Adrenal gland (tissue), 9 donors: ENCODE measurements at regions not wholly inside any gene's neighbourhood (a gene's known extent, or its start where the extent isn't known, plus 50 kb on each side); places are given as distances from the start of the nearest gene placed in this dataset.

Experiments used
- DNase-seq, 7 donors: peaks; one replicate each; pipeline ENCODE4 v3.0.0-alpha.2; 2019 to 2020
- H3K27ac ChIP-seq, 5 donors: fragments of 200-600 bp; sonication (generic) in 4 of 5; 1 replicate in 3 of 5; 2 replicates in 2 of 5; pipeline versions ENCODE4 v1.5.1 to v1.8.0; 2016 to 2020; ENCODE audit warnings: mild to moderate bottlenecking in 1 of 5
- H3K27me3 ChIP-seq: fragments of 200-600 bp; 2 replicates; pipeline ENCODE4 v1.8.0; 2021
- H3K36me3 ChIP-seq, 2 donors: fragments of 200-600 bp; replicated peaks in 1 of 2; 1 replicate in 1 of 2; 2 replicates in 1 of 2; pipeline versions ENCODE4 v1.5.1 to v1.8.0; 2018 to 2022
- H3K4me1 ChIP-seq, 2 donors: fragments of 200-600 bp; replicated peaks in 1 of 2; 1 replicate in 1 of 2; 2 replicates in 1 of 2; pipeline versions ENCODE4 v1.5.1 to v1.8.0; 2018 to 2021
- H3K4me3 ChIP-seq, 4 donors: fragments of 200-600 bp; sonication (generic) in 3 of 4; one replicate each; pipeline ENCODE4 v1.5.1; 2016 to 2018
- H3K9me3 ChIP-seq, 3 donors: fragments of 200-600 bp; sonication (generic) in 1 of 3; replicated peaks in 1 of 3; 1 replicate in 2 of 3; 2 replicates in 1 of 3; pipeline versions ENCODE4 v1.5.1 to v1.8.0; 2016 to 2021
- POLR2A ChIP-seq, 2 donors: fragments of 450-650 bp; IDR thresholded peaks; one replicate each; pipeline ENCODE4 v1.6.1; 2017; ENCODE audit warnings: antibody characterized with exemption in 2 of 2, mild to moderate bottlenecking in 2 of 2, moderate library complexity in 1 of 2
- WGBS, 4 donors: extraction: QIAGEN DNeasy Blood & Tissue Kit in 2 of 4; methylation state at CpG; one replicate each; pipeline versions ENCODE4 v1.1.5 to v1.1.7; 2013 to 2017; 5-methylcytosine and 5-hydroxymethylcytosine counted together
- intact Hi-C, 2 donors: fragments of 100-400 bp; cut with DNase I; formaldehyde crosslinking; loops; one replicate each; pipeline versions ENCODE4 v1.14.1 to v1.15.0; 2022 to 2023
- TF ChIP-seq, protein P1 (sequence below), 6 experiments: fragments of 450-650 bp in 4 of 6; fragments of 200-600 bp in 2 of 6; sonication (generic) in 1 of 6; IDR thresholded peaks; 1 replicate in 5 of 6; 2 replicates in 1 of 6; pipeline versions ENCODE4 v1.5.1 to v1.8.0; 2016 to 2021; ENCODE audit warnings: antibody characterized with exemption in 6 of 6, mild to moderate bottlenecking in 2 of 6, moderate library complexity in 1 of 6
- donor health status: healthy with polysubstance abuse.
- donor health status: Bipolar disorder and iron deficiency.
- donor health status: DM: yes; HTN: yes; CAD: no.
- donor health status: DM: no; HTN: no; CAD: no.
- donor health status: DM: no; HTN: no; CAD: no.

DNA sequence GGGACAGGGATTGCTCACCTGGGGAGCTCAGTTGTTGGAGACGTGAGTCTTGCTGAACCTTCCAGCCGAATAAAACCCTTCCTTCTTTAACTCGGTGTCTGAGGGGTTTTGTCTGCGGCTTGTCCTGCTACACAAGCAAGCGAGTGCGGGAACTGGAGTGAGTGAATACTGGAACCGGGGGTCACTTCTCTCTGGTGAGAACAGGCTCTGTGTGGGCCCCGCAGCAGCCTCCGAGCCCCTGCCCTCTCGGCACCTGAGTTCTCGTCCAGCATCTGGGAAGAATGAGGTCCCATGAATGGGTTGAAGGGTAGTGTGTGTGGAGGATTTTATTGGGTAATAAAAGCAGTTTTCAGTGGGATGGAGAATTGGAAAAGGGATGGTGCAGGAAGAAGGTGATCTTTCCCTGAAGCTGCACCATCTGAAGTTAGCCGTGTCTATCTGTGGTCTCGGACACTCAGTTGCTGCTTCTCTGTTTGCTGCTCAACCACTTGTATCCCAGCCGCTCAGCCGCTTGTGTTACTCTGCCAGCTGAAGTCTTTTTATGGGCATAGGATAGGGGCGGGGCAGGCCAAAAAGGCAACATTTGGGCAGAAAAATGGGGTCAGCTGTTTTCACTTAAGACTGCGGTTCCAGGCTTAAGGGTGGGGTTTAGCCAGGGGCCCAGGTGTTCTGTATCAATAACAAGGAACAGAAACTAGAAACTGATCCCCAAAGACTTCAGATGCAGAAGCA, 450.6 kb upstream of the CAMK1G start:
- Histone ChIP-seq H3K4me1 (no peaks in the 10 kb centered on the region), H3K27ac (no peak overlapping the region), H3K9me3 (no peaks in the 10 kb centered on the region), H3K36me3 (no peaks in the 10 kb centered on the region), H3K4me3 (no peak overlapping the region), H3K27me3 (no peaks in the 10 kb centered on the region)
- intact Hi-C loops = no loop called here
- TF ChIP-seq, protein P1, sequence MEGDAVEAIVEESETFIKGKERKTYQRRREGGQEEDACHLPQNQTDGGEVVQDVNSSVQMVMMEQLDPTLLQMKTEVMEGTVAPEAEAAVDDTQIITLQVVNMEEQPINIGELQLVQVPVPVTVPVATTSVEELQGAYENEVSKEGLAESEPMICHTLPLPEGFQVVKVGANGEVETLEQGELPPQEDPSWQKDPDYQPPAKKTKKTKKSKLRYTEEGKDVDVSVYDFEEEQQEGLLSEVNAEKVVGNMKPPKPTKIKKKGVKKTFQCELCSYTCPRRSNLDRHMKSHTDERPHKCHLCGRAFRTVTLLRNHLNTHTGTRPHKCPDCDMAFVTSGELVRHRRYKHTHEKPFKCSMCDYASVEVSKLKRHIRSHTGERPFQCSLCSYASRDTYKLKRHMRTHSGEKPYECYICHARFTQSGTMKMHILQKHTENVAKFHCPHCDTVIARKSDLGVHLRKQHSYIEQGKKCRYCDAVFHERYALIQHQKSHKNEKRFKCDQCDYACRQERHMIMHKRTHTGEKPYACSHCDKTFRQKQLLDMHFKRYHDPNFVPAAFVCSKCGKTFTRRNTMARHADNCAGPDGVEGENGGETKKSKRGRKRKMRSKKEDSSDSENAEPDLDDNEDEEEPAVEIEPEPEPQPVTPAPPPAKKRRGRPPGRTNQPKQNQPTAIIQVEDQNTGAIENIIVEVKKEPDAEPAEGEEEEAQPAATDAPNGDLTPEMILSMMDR (IDR thresholded peaks at IDR 0.05) = no peak
- no peak for DNase-seq
- 87 to 93% (median 89%) methylated on average over 17 of the region's 17 CpGs for WGBS, 4 donors

DNA sequence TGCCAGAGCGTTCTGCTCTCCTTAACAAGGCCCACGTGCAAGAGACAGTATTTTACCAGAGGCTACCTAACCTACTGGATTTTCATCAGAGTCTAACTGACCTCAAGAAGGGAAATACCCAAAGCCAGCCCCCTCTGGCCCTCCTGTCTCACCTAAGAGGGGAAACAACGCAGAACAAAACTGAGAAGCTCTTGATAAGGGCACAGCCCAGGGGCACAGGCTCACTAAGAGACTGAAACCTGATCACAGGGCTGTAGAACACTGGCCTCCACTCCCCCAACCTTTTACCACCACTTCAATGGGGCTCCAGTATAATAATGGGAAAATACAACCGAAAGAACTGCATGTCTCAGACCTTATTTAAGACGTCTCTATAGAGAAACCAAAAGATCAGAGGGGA, 449.5 kb upstream of the CAMK1G start:
- 55 to 72% (median 65%) methylated on average over 5 of the region's 5 CpGs for WGBS, 4 donors
- H3K36me3 ChIP-seq = no peaks in the 10 kb centered on the region
- H3K4me1 ChIP-seq = no peaks in the 10 kb centered on the region
- no peak overlapping the region for H3K4me3 ChIP-seq
- no peak for DNase-seq
- no peaks in the 10 kb centered on the region for H3K9me3 ChIP-seq
- no peak for TF ChIP-seq POLR2A (IDR thresholded peaks at IDR 0.05)
- TF ChIP-seq, protein P1 (IDR thresholded peaks at IDR 0.05) = no peak
- H3K27ac ChIP-seq = no peak overlapping the region
- H3K27me3 ChIP-seq = peaks cover 4% of the 10 kb centered on the region
- intact Hi-C loops = no loop called here

DNA sequence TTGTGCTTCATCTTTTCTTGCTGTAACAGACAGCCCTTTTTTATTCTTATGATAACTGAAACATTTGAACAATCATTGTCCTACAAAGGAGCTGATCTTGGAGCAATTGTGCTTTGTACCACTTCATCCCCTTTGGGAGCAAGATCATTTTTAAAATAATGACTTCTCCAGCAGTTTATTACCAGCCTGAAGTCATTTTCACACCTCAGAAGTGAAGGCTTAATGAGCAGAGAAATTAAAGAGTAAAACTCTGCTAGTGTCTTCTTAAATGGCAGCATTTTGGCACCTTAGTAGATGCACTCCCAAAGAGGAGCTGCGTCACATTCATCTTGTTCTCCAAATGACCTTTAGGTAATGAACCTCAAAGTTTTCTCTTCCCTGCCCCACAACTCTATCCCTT, 439.6 kb upstream of the CAMK1G start:
- Histone ChIP-seq H3K9me3 (no peaks in the 10 kb centered on the region), H3K4me3 (no peak overlapping the region), H3K4me1 (no peaks in the 10 kb centered on the region), H3K36me3 (no peaks in the 10 kb centered on the region), H3K27ac (no peak overlapping the region), H3K27me3 (no peaks in the 10 kb centered on the region)
- DNase-seq = no peak
- intact Hi-C loops = no loop called here
- TF ChIP-seq POLR2A (IDR thresholded peaks at IDR 0.05) = no peak
- TF ChIP-seq, protein P1 (IDR thresholded peaks at IDR 0.05) = no peak
- 67 to 92% (median 79%) methylated on average over 1 of the region's 1 CpG for WGBS, 4 donors

DNA sequence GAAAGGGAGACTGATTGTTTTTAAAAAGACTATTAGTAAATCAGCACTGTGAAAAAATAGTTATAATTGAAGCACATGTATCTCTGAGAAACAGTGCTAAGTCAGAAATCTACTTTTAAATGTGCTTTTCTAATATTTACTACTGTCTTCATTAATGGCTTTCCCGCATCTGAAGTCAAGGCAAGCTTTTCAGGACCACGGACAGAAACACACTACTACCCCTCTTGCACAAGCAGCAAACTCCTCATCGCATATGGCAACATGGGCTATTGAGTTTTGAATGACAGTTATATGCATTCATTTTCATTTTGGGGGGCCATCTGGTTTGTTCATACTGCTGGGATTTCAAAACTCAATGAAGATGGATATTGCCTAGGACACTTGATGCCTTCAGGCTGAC, 433.4 kb upstream of the CAMK1G start:
- H3K27ac ChIP-seq = no peak overlapping the region
- TF ChIP-seq, protein P1 (IDR thresholded peaks at IDR 0.05) = no peak
- TF ChIP-seq POLR2A (IDR thresholded peaks at IDR 0.05) = no peak
- H3K4me1 ChIP-seq = no peaks in the 10 kb centered on the region
- no peaks in the 10 kb centered on the region for H3K9me3 ChIP-seq
- H3K36me3 ChIP-seq = no peaks in the 10 kb centered on the region
- no peaks in the 10 kb centered on the region for H3K27me3 ChIP-seq
- WGBS, 4 donors = 7 to 16% (median 13%) methylated on average over 3 of the region's 3 CpGs
- H3K4me3 ChIP-seq = no peak overlapping the region
- intact Hi-C loops = no loop called here
- peak in 5 of 7 donors; percentile 20 to 29 (median 26) for DNase-seq
